ENCODE measurements at regions not wholly inside any gene's neighbourhood (a gene's known extent, or its start where the extent isn't known, plus 50 kb on each side); places are given as distances from the start of the nearest gene placed in this dataset.

- CTCF ChIA-PET: no interaction called here
- no TSS peak for BruUV-seq (replicated peaks)
- Histone ChIP-seq H3K4me1 (ENCODE audit: control insufficient read depth, insufficient read depth, low read length) (no peaks in the 10 kb centered on the region), H3K27ac (ENCODE audit: low read length) (no peak overlapping the region), H3K27me3 (ENCODE audit: control insufficient read depth, insufficient read depth, low read length) (no peaks in the 10 kb centered on the region), H3K9me3 (ENCODE audit: control insufficient read depth, insufficient read depth, low read depth, low read length) (no peaks in the 10 kb centered on the region), H3K4me3 (ENCODE audit: low read depth in 2 of 2, low read length in 2 of 2) (no peak overlapping the region), H3K36me3 (ENCODE audit: control insufficient read depth, insufficient read depth, low read length) (no peaks in the 10 kb centered on the region)
- TF ChIP-seq SIN3A (IDR thresholded peaks at IDR 0.05; ENCODE audit: borderline replicate concordance, insufficient read depth, low read depth, low read length): no peak
- no peak for TF ChIP-seq TCF7L2 (IDR thresholded peaks at IDR 0.05; ENCODE audit: low read depth, low read length)
- TF ChIP-seq, protein P1, sequence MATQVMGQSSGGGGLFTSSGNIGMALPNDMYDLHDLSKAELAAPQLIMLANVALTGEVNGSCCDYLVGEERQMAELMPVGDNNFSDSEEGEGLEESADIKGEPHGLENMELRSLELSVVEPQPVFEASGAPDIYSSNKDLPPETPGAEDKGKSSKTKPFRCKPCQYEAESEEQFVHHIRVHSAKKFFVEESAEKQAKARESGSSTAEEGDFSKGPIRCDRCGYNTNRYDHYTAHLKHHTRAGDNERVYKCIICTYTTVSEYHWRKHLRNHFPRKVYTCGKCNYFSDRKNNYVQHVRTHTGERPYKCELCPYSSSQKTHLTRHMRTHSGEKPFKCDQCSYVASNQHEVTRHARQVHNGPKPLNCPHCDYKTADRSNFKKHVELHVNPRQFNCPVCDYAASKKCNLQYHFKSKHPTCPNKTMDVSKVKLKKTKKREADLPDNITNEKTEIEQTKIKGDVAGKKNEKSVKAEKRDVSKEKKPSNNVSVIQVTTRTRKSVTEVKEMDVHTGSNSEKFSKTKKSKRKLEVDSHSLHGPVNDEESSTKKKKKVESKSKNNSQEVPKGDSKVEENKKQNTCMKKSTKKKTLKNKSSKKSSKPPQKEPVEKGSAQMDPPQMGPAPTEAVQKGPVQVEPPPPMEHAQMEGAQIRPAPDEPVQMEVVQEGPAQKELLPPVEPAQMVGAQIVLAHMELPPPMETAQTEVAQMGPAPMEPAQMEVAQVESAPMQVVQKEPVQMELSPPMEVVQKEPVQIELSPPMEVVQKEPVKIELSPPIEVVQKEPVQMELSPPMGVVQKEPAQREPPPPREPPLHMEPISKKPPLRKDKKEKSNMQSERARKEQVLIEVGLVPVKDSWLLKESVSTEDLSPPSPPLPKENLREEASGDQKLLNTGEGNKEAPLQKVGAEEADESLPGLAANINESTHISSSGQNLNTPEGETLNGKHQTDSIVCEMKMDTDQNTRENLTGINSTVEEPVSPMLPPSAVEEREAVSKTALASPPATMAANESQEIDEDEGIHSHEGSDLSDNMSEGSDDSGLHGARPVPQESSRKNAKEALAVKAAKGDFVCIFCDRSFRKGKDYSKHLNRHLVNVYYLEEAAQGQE (IDR thresholded peaks at IDR 0.05; ENCODE audit: insufficient read depth in 1 of 2, low read depth in 2 of 2, low read length in 1 of 2): no peak
- no peak for TF ChIP-seq POLR2AphosphoS5 (IDR thresholded peaks at IDR 0.05; ENCODE audit: low read depth, low read length)
- no peak for TF ChIP-seq CTCF (IDR thresholded peaks at IDR 0.05)
- in situ Hi-C loops (cut with HindIII; ENCODE audit: low pct_unique_long_range_greater_than_20kb, low sequenced_read_pairs): no loop called here
- DNase-seq (ENCODE audit: low read depth, low spot score) (no peak), ATAC-seq (no peak)
- POLR2A ChIA-PET: no interaction called here
- intact Hi-C loops (cut with micrococcal nuclease; ENCODE audit: unreplicated experiment): no loop called here
Measured at GRCh38 chr12:91722072-91722471, 423.6 kb downstream of the BTG1 start.

DNA sequence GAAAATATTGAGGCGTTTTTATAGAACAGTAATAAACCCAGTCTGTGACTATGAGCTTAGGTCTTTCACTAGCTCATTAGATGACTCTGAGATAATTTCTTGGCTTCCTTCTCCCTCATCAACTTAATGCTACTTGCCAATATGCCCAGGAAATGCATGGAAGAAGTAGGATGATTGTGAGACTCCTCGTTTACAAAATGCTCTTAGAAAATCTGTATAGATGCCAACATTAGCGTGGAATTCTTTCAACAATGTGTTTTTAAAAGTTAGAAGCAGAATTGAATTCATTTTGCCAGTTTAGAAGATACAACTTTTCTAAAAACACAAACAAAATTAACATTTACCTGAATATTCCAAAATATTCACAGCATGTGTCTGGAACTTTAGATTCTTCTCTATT is 424.6 kb downstream of the BTG1 start:
- H3K36me3 ChIP-seq (ENCODE audit: control insufficient read depth, insufficient read depth, low read length): no peaks in the 10 kb centered on the region
- H3K9me3 ChIP-seq (ENCODE audit: control insufficient read depth, insufficient read depth, low read depth, low read length): no peaks in the 10 kb centered on the region
- intact Hi-C loops (cut with micrococcal nuclease; ENCODE audit: unreplicated experiment): no loop called here
- ATAC-seq (no peak), DNase-seq (ENCODE audit: low read depth, low spot score) (no peak)
- POLR2A ChIA-PET: no interaction called here
- in situ Hi-C loops (cut with HindIII; ENCODE audit: low pct_unique_long_range_greater_than_20kb, low sequenced_read_pairs): no loop called here
- no peaks in the 10 kb centered on the region for H3K4me1 ChIP-seq (ENCODE audit: control insufficient read depth, insufficient read depth, low read length)
- TF ChIP-seq TCF7L2 (IDR thresholded peaks at IDR 0.05; ENCODE audit: low read depth, low read length): no peak
- TF ChIP-seq CTCF (IDR thresholded peaks at IDR 0.05): no peak
- TF ChIP-seq POLR2AphosphoS5 (IDR thresholded peaks at IDR 0.05; ENCODE audit: low read depth, low read length): no peak
- TF ChIP-seq, protein P1 (IDR thresholded peaks at IDR 0.05; ENCODE audit: insufficient read depth in 1 of 2, low read depth in 2 of 2, low read length in 1 of 2): no peak
- TF ChIP-seq SIN3A (IDR thresholded peaks at IDR 0.05; ENCODE audit: borderline replicate concordance, insufficient read depth, low read depth, low read length): no peak
- no peak overlapping the region for H3K4me3 ChIP-seq (ENCODE audit: low read depth in 2 of 2, low read length in 2 of 2)
- no peak overlapping the region for H3K27ac ChIP-seq (ENCODE audit: low read length)
- BruUV-seq (replicated peaks): no TSS peak
- CTCF ChIA-PET: no interaction called here
- no peaks in the 10 kb centered on the region for H3K27me3 ChIP-seq (ENCODE audit: control insufficient read depth, insufficient read depth, low read length)
